ENCODE measurements at regions not wholly inside any gene's neighbourhood (a gene's known extent, or its start where the extent isn't known, plus 50 kb on each side); places are given as distances from the start of the nearest gene placed in this dataset.
A peak's percentile ranks its signal among the peaks of the same experiment; 100 is the strongest.

DNA sequence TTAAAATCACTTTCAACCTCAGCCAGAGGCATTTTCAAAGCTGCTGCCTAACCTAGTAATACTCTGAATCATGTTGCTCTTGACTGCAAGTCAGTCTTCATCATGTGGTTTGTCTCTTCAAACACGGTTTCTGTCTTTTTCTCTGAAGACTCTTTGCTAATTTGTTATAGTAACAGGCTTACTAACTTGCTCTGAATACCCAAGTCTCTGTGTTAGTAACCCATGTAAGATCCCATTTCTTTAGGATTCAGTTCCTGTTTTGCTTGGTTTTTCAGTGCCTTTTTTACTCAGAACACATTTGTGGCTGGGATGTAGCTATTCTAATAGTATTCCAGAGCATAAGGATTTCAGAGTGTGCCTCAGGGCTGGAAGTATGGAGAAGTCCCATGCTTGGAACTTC lies 1450.6 kb upstream of the IGFBP7 start:
- Histone ChIP-seq H2BK5ac (ENCODE audit: insufficient read length, low read length) (no peak overlapping the region), H2BK20ac (ENCODE audit: low read depth, low read length, poor library complexity, severe bottlenecking) (no peak overlapping the region), H2AFZ (ENCODE audit: low read length) (no peak overlapping the region), H3K4me1 (ENCODE audit: insufficient read depth, low read length) (no peaks in the 10 kb centered on the region), H3K9ac (ENCODE audit: extremely low read depth, insufficient read length, low read length) (no peak overlapping the region), H3K9me3 (ENCODE audit: control insufficient read depth, low read depth, low read length) (no peaks in the 10 kb centered on the region), H3K14ac (ENCODE audit: insufficient read depth, low read length) (no peak overlapping the region), H4K8ac (replicated peaks; ENCODE audit: insufficient read length, low read depth, low read length) (no peak overlapping the region), H4K20me1 (ENCODE audit: control insufficient read depth, insufficient read depth, insufficient read length) (no peaks in the 10 kb centered on the region), H2AK5ac (ENCODE audit: insufficient read length, low read length) (no peak overlapping the region), H3K4ac (ENCODE audit: low read depth, low read length) (no peak overlapping the region), H2BK15ac (ENCODE audit: low read depth, low read length) (no peak overlapping the region), H3T11ph (ENCODE audit: low read length) (no peak overlapping the region), H3K4me2 (ENCODE audit: insufficient read depth, insufficient read length, low read length) (no peak overlapping the region), H4K5ac (ENCODE audit: insufficient read length, low read depth, low read length) (no peak overlapping the region), H2BK12ac (ENCODE audit: insufficient read length, low read depth, low read length) (no peak overlapping the region), H2BK120ac (ENCODE audit: low read depth, low read length, poor library complexity, severe bottlenecking) (no peak overlapping the region), H3K18ac (ENCODE audit: insufficient read length, low read depth, low read length) (no peak overlapping the region), H3K23ac (ENCODE audit: insufficient read length, low read depth, low read length) (no peak overlapping the region), H3K79me2 (ENCODE audit: insufficient read depth, low read length) (no peaks in the 10 kb centered on the region), H3K79me1 (ENCODE audit: insufficient read depth, low read depth, low read length, poor library complexity, severe bottlenecking) (no peaks in the 10 kb centered on the region), H3K27me3 (ENCODE audit: insufficient read depth, low read length) (no peaks in the 10 kb centered on the region), H3K23me2 (ENCODE audit: insufficient read length, low read depth, low read length, poor library complexity, severe bottlenecking) (no peaks in the 10 kb centered on the region), H3K27ac (ENCODE audit: insufficient read length, low read depth, low read length) (no peak overlapping the region), H3K56ac (ENCODE audit: insufficient read length, low read depth, low read length) (no peak overlapping the region), H4K91ac (ENCODE audit: insufficient read length, low read depth, low read length) (no peak overlapping the region)
- Mint-ChIP-seq H3K27ac (peak overlapping the region in 2 of 3 experiments; percentile 1 to 38; a peak in 2 of 7 replicates), H3K9me3 (no peaks in the 10 kb centered on the region), H3K27me3 (ENCODE audit: low read depth) (no peaks in the 10 kb centered on the region; the same call in 1 of the 2 replicates), H3K4me1 (peaks cover 3 to 15% of the 10 kb centered on the region in 2 experiments; a peak in 2 of 4 replicates), H3K4me3 (no peak overlapping the region), H3K36me3 (ENCODE audit: insufficient read depth in 1 of 3, low read depth in 3 of 3) (peaks cover 0 to 2% (median 0%) of the 10 kb centered on the region in 3 experiments; a peak in 2 of 7 replicates)
- no CpG with 5 or more reads among the region's 1 CpG for WGBS (ENCODE audit: extremely low coverage, insufficient read length, low lambda C conversion rate)
- no peak for DNase-seq
- TF ChIP-seq, protein P1, sequence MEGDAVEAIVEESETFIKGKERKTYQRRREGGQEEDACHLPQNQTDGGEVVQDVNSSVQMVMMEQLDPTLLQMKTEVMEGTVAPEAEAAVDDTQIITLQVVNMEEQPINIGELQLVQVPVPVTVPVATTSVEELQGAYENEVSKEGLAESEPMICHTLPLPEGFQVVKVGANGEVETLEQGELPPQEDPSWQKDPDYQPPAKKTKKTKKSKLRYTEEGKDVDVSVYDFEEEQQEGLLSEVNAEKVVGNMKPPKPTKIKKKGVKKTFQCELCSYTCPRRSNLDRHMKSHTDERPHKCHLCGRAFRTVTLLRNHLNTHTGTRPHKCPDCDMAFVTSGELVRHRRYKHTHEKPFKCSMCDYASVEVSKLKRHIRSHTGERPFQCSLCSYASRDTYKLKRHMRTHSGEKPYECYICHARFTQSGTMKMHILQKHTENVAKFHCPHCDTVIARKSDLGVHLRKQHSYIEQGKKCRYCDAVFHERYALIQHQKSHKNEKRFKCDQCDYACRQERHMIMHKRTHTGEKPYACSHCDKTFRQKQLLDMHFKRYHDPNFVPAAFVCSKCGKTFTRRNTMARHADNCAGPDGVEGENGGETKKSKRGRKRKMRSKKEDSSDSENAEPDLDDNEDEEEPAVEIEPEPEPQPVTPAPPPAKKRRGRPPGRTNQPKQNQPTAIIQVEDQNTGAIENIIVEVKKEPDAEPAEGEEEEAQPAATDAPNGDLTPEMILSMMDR (conservative IDR thresholded peaks at IDR 0.05): no peak
